GM12872 (cell line): ENCODE measurements at regions not wholly inside any gene's neighbourhood (a gene's known extent, or its start where the extent isn't known, plus 50 kb on each side); places are given as distances from the start of the nearest gene placed in this dataset.

Experiments
- TF ChIP-seq, protein P1 (sequence below): IDR thresholded peaks from 3 replicates; pipeline ENCODE4 v1.5.1; 2011; ENCODE audit warnings: low read depth, mild to moderate bottlenecking, low read length, moderate library complexity; ENCODE audit not compliant: insufficient read depth

DNA sequence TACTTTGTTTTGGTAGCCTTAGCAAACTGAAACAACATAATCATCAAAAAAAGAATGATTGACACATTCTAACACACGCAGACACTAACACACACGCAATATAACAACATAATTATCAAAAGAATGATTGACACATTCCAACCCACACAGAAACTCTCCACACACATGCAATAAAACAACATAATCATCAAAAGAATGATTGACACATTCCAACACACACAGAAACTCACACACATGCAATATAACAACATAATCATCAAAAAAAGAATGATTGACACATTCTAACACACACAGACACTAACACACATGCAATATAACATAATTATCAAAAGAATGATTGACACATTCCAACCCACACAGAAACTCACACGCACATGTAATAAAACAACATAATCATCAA, 172.4 kb downstream of the THBS2 start:
- TF ChIP-seq, protein P1, sequence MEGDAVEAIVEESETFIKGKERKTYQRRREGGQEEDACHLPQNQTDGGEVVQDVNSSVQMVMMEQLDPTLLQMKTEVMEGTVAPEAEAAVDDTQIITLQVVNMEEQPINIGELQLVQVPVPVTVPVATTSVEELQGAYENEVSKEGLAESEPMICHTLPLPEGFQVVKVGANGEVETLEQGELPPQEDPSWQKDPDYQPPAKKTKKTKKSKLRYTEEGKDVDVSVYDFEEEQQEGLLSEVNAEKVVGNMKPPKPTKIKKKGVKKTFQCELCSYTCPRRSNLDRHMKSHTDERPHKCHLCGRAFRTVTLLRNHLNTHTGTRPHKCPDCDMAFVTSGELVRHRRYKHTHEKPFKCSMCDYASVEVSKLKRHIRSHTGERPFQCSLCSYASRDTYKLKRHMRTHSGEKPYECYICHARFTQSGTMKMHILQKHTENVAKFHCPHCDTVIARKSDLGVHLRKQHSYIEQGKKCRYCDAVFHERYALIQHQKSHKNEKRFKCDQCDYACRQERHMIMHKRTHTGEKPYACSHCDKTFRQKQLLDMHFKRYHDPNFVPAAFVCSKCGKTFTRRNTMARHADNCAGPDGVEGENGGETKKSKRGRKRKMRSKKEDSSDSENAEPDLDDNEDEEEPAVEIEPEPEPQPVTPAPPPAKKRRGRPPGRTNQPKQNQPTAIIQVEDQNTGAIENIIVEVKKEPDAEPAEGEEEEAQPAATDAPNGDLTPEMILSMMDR, result no peak

DNA sequence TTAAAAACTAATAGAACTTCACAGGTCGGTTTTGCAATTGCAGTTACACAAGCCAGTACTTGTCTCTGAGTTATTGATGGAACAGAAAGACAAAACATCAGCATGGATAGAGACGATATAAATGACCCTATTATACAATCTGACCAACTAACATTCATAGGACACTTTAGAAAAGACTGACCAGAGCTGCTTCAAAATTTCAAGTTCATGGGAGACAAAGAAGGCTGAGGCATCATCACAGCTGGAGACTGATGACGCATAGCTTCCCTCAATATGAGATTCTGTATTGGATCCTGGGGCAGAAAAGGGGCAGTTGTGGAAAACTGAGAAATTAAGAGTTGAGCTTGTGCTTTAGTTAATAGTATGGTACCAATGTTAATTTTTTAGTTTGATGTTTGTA, 174.0 kb downstream of the THBS2 start:
- TF ChIP-seq, protein P1, result no peak

DNA sequence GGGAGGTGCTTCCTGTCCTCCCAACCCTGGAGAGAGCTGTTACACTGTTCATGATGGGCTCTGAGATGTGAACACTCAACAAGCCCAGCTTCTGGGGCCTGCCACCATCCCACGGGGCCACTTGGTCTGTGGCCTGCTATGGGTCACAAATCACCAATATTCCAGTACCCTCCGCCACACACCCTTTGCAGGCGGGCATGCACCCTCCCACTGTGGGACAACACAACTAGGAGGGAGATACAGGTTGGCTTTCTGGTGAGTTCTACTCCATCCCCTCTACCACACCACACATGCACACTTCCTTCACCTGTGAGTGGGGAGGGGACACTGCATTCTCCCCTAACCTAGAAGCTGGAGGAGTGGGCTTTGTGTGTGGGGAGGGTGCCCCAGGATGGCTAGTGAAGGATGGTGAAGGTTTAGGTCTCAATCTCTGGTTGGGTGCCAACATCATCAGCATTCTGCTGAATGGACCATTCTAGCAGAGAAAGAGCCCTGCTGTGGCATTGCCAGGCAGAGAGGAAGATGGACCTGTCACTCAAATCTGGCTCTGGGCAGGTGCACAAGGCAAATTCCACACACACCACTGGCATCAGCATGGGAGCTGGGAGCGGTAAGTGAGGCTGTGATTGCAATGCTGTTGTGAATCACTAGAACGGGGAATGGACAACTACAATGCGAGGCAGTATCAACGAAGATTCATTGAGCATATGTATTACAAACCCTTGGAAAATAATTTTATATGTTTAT, 175.1 kb downstream of the THBS2 start:
- TF ChIP-seq, protein P1, result no peak

DNA sequence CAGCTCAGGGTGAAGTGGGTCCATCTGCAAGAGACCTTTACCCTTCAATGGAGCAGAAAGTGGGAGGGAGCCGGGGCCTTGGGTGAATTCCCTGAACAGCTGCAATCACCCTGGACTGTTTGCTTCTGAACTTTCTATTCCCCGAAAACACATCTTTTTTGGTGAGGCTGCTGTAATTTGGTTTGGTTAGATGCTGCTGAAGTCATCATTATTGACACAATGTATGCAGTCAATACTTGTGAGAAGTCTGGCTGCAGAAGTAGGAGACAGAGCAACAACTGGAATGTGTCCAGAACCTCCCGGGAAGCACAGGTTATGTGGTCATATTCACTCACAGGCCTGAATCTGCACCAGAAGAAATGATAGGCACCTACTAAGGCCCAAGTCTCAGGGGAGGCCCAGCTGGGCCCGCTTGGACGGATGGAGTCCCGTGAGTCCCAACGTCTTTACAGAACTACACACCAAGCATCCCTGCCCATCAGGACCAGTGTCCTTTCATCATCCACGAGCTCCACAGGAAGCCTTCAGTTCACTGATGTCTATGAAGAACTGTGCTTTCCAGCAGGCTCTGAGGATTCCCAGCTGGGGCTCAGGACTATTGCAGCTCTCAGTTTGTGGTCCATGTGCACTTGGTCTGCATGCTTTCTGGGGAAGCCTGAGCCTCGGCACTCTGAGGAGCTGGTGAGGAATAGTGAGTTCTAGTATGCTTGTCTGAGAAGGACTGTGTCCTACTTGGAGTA, 177.6 kb downstream of the THBS2 start:
- TF ChIP-seq, protein P1, result no peak

DNA sequence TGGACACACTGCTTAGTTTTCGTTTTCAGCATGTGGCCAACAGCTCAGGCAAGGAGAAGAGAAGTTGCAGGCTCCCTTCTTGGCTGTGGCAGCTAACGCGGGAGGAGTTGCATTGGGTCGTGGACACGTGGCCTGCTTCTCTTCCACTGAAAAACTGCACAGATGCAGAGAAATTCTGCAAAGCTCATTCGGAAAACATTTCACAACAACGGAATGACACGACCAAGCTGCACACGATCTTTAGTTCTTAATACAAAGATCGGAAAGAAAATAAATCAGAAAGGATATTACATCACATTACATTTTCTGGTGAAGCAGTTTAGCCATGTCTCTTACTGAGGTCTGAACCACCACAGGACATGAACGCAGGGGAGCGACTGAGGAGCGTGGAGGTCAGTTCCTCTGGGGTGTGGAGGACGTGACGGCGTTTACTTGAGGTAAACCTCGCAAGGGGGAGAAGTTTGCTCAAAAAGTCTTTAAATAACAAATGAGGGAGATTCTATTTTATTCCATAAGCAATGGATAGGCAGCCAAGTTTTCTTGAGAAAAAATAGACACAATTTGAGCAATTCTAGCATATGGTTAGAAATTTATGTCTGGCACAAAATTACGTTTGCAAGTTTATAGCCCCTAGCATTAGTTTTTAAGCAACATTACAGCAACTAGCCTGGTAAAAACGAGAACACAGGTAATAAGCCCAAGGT, 178.3 kb downstream of the THBS2 start:
- TF ChIP-seq, protein P1, result no peak

DNA sequence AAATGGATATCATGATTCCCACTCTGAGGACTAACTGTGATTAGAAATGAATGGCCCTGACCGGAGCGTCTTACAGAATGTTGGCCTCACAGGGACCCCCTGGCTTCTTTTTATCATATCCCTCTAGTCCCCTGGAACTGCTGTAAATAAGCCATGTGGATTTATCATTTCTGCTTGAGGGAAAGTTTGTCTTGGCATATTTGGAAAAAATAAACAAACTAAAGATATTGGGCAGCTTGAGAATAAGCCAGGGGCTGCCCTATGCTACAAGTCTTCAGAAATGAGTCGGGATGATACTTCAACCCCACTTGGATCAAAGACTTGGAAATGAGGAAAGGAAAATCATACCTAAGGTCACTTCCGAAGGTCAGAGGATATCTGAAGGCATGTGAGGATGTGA, 179.1 kb downstream of the THBS2 start:
- TF ChIP-seq, protein P1, result no peak

DNA sequence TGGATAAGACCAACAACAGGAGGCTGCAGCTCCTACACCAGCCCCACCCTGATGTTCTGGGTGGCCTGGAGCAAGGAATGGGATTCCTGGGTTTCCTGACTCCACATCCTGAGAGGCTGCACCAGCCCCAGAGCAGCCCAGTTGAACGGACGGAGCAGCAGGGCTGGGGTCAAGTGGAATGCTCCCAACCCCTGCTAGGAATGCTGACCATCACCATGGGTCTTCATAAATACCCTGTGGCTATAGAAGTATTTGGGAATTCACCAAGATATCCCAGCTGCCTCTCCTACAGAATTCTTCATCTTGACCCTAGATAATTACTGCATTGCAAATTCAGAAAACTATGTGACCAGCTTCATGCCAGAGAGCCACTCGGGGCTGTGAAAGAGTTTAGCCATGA, 180.3 kb downstream of the THBS2 start:
- TF ChIP-seq, protein P1, result no peak
